ENCODE measurements at regions not wholly inside any gene's neighbourhood (a gene's known extent, or its start where the extent isn't known, plus 50 kb on each side); places are given as distances from the start of the nearest gene placed in this dataset.
"Not testable (repeated sequence)": the region's sequence is repeated elsewhere in the genome, so short reads cannot be mapped to it uniquely, and the experiment has no call there.

DNA sequence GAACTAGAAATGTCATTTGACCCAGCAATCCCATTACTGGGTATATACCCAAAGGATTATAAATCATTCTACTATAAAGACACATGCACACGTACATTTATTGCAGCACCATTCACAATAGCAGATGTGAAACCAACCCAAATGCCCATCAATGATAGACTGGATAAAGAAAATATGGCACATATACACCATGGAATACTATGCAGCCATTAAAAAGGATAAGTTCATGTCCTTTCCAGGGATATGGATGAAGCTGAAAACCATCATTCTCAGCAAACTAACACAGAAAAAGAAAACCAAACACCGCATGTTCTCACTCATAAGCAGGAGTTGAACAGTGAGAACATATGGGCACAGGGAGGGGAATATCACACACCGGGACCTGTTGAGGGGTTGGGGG is 75.6 kb downstream of the EBNA1BP2 start:
- TF ChIP-seq, protein P1, sequence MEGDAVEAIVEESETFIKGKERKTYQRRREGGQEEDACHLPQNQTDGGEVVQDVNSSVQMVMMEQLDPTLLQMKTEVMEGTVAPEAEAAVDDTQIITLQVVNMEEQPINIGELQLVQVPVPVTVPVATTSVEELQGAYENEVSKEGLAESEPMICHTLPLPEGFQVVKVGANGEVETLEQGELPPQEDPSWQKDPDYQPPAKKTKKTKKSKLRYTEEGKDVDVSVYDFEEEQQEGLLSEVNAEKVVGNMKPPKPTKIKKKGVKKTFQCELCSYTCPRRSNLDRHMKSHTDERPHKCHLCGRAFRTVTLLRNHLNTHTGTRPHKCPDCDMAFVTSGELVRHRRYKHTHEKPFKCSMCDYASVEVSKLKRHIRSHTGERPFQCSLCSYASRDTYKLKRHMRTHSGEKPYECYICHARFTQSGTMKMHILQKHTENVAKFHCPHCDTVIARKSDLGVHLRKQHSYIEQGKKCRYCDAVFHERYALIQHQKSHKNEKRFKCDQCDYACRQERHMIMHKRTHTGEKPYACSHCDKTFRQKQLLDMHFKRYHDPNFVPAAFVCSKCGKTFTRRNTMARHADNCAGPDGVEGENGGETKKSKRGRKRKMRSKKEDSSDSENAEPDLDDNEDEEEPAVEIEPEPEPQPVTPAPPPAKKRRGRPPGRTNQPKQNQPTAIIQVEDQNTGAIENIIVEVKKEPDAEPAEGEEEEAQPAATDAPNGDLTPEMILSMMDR (IDR thresholded peaks at IDR 0.05), result not testable (repeated sequence)
- TF ChIP-seq POLR2A, POLR2AphosphoS5 (IDR thresholded peaks at IDR 0.05): not testable (repeated sequence)
